GM18870 (cell line): ENCODE measurements at regions not wholly inside any gene's neighbourhood (a gene's known extent, or its start where the extent isn't known, plus 50 kb on each side); places are given as distances from the start of the nearest gene placed in this dataset.

ENCODE experiments used
- ATAC-seq: cut with Tn5 transposase; IDR thresholded peaks from one replicate; pipeline ENCODE4 v1.9.1; 2021; ENCODE audit warnings: moderate library complexity; ENCODE audit not compliant: unreplicated experiment

DNA sequence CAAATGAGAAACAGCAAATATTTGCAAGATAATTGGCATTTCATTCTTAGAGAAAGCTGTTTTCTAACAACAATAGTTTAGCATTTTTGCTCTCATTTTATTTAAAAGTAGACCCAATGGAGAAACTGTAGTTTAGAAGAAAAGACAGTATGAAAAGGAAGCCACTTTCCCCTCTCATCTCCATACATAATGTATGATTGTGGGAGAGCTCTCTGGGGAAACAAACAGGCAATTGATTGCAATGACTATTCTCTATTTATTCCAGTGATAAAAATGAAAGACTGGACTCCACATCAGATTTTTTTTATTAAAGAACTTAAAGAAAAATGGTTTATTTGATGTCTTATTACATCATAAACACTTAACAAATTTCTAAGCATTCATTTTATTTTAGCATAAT, 116.8 kb upstream of the SASH1 start:
- ATAC-seq: no peak

DNA sequence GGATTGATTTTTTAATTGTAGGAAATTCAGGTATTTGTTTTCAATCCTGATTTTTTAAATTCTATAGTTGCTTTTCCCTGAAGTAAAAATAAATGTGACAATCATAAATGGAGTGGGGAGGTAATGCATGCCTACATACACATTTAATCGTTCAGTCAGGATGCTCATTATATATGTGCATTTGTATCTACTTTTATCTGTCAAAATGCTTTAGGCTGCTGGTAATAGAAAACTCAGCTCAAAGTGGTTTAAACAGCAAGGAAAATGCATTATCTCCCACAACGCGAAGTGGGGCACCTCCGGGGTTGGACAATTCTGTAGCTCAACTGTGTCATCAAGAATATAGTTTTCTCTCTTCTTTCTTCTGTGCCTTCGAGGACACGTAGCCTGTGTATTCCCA, 116.4 kb upstream of the SASH1 start:
- no peak for ATAC-seq

DNA sequence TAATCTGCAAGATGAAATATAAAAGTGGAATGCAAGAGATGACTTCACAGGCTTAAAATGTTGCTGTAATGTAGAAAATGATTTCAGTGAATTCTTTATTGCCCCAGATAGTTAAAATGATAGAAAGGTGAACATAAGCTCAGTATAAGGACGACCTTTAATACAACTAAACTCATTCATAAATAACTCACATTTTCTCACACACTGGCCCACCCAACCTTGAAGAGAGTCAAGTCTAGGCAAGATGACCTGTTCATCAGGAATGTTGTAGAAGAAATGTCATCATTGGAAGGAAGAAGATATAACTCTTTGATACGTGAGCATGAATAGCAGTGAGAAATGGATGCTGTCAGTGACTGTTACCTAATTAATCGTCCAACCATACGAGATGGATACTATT, 111.1 kb upstream of the SASH1 start:
- no peak for ATAC-seq

DNA sequence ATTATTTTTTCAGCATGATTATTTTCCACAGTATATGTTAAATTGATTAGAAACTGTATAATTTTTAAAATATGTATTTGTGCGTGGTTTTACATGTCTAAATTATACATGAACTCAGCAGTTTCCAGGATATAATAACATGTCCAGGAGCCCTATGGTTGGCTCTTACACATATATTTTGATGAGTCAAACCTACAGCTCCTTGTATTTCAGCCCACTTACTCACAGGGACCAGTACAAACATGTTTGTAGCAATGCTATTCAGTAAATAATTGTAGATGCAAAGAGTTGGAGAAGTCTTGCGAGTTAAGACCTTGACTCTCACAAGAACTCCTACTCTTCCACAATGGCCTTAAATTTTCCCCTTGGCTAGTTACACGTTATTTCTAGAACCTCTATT, 107.2 kb upstream of the SASH1 start:
- ATAC-seq: no peak

DNA sequence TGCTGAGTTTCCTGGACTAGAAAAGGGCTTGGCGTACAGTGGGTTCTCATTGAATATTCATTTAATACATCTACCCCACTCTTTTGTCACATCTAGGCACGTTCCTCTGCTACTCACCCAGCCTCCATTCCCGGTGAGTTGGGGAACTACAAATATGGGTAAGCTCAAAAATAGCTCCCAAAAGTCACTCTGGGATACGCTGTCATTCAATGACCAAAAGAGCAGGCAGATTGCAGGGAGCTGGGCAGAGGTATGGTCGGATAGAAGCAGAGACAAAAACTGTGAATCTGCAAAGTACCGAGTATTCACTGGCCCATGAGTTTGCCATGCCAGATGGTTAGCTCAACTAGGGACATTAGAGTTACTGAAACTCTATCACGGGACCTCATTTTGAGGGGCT, 103.9 kb upstream of the SASH1 start:
- no peak for ATAC-seq

DNA sequence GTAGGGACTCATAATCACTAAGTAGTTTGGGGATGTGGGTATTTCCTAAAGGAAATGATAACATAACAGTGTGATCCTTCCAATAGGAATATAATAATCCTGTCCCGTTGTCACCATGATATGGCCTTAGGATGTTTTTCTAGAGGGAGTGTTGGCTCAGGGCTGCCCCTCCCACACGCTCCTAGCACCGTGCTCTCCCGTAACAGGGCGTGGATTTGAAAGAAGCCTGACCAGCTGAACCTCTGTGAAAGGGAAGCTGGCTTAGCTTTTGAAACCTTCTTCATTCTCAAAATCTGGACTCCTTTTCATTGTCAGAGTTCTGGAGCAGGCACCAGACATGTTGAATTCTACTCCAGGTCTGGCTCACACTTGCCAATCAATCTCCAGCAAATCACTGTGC, 103.4 kb upstream of the SASH1 start:
- no peak for ATAC-seq

DNA sequence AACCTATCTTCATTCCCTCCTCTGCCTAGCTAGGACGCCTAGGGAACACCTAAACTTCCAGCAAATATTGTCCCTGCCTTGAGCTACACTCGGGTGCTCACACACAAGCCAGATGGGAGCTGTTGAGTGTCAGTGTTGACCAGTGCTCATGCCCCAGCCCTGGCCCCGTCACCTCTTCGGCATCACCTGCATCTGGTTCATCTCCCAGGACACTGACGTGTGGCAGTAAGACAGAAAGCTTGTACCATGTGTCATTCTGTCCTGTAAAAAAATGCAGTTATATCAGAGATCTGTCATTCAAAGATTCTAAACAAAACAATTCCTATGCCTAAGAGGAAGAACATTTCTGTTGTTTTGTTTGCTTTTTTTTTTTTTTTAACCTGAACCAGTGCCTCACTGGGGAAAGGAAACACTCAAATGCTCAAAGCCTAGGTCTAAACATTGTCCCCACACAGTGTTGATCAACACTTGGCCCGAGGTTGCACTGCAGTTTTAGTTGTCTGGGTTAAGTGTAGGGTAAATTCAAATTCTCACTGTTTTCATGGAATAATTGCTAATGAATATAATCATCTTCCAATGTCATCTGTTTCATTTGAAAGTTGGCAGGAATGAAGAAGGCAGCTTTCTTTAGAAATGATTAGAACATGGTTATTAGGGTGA, 102.7 kb upstream of the SASH1 start:
- no peak for ATAC-seq

DNA sequence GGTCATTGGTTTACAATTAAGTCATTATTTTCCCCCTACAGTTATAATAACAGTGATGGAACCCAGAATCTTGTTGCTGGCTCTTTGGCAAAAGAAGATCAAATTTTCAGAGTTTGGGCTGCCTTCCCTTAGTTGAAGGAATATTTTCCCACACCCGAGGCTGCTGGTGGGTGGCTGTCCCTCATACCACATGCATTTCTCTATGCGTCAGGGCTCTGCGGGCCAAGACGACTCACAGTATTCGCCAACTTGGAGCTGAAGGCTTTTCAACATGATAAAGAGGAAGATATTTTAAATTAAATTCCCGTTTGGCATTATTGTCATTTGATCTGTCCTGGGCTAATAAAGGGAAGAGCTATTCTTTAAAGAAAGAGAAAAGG, 102.2 kb upstream of the SASH1 start:
- ATAC-seq: no peak

DNA sequence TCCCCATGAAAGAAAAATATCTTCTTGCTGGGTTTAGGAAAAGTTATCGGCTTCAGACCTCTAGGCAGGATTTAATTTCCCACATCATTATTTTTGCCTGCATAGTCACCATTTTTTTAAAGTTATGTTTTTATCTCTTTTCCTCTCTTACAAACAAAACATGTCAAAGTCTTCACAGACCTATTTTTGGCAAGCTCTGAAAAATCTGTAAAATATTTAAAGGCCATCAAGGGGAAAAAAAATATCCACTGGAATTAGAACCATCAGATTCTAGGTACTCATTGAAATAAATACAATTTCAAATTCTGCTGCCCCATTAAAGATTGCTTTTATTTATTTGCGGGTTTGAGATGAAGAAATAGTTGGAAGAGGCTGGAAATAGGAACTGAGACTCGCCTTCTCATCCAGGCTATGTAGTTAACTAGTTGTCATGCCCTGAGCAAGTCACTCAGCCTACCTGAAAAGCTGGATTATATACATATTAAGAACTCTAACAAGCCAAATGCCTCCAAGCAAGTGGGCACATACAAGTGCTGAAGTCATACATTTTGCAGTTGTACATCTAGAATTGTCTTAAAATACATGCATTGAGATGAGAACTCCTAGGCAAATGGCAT, 101.7 kb upstream of the SASH1 start:
- ATAC-seq: no peak

DNA sequence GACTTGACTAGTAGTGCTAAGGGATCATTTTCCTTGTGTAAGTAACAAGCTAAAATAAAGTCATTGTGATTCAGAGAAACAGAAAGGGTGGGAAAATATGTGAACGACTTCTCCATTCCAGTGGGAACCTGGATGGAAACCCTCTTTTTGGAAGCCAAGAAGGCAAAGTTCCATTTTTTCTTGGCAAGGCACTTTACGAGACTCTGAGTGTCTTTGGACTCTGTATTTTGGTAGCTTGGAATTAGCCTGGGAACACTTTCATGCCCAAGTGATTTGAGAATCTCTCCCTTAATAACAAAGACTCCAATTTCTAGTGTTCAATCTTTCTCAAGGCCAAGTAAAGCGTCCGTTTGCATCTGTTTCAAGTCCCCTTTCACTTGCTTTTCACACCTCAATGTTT, 100.5 kb upstream of the SASH1 start:
- ATAC-seq: no peak

DNA sequence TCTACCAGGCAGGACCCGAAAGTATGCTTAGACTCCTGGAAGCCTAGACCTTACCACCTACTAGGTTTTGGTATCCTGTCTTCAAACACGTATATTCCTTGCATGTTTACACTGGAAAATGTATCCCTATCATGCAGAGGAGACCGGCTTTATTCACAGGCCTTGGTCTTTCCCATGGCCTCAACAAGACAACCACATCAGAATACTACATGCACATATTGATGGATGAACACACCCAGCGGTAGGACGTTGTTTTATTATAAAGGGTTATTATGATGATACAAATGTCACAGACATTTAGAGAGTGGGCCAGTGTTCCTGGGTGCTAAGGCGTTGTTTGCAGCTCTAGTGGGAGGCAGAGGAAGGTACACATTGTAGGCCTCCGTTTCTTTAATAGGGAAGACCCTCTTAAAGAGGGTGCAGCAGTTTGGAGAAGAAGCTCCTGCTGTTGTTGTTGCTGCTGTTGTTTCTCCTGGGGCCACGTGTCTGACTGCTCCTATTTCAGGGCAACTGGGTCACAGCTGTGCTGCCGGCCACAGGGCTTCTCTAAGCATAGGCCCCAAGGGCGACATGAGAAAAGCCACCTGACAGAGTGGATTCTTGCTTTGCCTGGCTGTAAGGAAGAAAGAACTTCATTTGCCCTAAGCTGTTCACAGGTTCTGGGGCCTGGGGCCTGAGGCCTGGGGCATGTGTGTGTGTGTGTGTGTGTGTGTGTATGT, 98.3 kb upstream of the SASH1 start:
- ATAC-seq: no peak

DNA sequence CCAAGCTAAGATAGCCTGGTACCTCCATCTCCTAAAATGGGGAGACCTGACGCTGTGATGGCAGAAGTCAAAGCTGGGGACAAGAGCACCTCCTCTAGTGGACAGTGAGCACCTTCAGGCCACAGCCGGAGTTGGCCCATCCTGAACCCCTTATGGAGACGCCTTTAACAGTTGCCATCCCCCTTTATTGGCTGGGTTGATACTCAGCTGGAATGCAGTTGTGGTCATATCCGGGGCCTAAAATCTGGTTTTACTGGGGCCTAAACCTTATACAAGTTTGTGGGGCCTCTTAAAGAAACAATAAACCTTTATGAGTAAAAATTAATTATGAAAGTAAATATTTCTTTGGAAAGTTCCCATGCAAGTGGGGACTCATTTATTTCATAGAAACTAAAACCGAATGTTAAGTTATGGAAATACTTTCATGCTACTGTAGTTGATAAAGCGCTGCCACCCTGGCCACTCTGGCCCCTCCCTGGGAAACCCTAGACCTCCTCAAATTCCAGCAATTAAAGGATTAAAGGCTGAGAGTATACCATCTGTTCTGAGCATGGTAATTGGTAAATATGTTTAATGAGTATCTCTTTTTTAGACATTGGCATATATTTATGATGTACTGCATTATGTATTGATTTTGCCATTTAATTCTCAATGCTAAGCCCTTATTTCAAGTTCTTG, 95.1 kb upstream of the SASH1 start:
- no peak for ATAC-seq

DNA sequence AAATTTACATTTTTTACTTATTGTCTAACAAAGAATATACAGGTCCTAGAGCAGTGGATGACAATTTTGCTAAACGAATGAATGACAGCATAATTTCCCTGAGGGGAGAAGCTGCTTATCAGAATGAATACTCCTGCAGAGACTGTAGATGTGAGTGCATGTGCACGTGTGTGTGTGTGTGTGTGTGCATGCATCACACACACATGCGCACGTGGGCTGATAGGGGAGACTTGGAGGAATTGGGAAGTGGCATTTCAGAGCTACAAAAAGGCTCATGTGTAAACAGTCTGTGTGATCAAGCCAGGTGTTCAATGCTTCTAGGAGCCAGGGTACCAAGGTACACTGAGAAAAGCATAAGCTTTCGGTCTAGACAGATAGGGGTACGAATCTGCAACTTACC, 93.5 kb upstream of the SASH1 start:
- ATAC-seq: no peak

DNA sequence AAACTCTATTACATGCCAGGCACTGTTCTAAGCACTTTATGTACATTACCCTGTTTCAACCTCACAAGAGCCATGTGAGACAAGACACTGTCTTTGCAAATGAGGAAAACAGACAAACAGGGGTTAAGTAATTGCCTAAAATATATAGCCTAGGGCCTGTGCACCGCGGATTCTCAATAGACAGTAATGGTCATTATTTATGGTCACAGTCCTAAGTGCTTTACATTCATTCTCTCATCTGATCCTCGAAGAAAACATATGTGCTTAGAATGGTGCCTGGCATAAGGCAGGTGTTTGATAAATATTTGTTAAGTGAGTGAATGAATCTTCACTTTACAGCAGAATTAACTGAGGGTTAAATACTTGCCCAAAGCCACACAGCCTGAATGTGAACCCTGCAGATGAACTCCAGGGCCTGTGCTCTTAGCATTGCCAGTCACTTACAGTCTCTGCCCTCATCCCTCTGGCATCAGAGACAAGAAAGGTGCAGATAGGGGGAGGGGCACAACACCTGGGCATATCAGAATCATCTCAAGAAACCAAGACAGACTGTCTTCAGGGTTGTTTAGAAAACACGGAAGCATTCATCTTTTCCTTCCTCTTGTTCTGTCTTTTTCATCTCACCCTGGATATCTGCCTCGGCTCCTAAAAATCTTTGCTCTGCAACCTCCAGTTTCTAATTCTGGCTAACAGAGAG, 92.8 kb upstream of the SASH1 start:
- no peak for ATAC-seq

DNA sequence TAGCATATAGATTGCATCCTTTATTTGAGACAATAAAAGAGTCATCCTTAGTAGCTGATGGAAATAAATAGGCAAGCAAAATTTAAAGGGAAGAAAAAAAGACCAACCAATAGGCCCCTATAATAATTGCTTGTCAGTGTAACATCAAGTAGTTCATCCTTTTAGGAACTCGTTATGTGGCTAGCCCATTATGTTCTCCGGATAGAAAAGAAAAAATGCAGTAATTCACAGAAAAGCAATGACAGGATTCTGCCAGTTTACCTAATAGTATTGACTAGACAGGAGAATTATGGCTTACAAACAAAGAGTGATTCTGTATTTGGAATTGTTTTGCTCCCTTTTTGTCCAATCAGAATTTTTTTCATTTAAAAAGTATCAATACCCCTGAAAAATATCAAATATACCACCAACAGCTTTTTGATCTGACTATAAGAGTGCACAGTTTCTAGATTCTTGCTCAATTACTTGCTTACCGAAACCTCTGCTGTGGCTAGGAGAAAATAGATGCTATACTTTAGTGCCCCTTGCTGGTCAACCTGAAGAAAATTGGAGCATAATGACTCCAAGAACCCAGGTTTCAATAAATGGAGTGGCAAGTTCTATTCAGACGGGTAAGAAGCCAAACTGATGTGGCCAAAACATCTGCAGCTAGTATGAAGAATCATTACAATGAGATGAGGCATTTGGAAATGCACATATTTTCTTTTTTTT, 91.5 kb upstream of the SASH1 start:
- ATAC-seq: no peak

DNA sequence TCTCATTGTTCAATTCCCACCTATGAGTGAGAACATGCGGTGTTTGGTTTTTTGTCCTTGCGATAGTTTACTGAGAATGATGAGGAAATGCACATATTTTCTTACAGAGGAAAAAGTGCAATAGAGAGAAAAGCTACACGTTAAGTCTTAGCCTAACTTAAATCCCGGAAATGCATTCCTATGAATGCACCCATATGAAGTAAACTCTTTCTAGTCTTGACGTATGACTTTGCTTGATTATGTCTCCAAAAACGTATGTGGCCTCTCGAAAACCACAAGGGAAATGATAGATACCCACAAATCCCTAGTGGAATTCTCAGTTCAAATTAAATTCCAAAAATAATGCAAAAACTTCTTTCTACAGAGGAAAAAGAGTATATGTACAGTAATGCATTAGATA, 90.7 kb upstream of the SASH1 start:
- no peak for ATAC-seq

DNA sequence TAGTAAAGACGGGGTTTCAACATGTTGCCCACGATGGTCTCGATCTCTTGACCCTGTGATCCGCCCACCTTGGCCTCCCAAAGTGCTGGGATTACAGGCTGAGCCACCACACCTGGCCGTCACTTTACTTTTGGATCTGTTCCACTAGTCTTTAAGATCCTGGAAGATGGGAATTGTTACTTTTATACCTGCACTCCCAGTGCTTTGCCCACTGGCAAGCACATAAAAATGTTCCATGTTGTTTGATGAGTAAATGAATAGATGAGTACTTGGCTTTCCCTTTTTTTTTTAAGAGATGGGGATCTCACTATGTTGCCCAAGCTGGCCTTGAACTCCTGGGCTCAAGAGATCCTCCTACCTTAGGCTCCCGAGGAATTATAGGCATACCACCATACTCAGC, 84.8 kb upstream of the SASH1 start:
- ATAC-seq: no peak

DNA sequence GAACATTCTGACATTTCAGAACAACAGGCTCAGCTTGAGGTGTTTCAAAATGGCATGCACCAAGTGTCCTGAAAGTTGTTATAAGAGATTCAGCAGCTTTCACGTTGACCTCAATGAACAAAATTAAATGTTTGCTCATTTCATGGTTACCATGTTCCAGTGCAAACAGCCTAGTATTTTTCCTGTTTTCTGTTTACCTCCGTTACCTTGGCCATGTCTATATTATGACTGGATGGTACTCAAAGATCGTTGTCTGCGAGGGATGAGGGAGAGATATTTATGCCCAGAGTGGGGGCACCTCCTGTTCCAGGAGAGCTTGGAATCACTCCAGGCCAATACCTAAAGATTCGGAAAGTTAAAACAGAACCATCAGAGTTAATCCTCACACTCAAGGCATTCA, 83.8 kb upstream of the SASH1 start:
- ATAC-seq: no peak

DNA sequence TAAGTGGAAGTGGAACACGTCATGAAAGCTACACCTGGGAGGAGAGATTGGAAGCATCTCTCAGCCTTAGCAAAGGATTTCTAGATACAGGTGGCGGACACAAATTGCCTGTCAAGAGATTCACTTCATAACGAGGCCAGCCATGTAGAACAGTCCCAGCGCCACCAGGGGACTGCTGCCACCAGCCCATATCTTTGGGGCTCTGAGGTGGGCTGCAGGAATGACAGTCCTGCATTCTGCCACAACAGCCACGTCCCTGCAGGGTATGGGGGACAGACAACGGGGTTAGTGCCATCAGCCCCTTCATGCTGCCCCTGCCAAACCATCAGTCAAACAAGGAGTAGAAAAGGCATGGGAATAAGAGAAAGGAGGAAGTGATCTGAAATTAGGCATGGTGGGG, 81.2 kb upstream of the SASH1 start:
- ATAC-seq: no peak

DNA sequence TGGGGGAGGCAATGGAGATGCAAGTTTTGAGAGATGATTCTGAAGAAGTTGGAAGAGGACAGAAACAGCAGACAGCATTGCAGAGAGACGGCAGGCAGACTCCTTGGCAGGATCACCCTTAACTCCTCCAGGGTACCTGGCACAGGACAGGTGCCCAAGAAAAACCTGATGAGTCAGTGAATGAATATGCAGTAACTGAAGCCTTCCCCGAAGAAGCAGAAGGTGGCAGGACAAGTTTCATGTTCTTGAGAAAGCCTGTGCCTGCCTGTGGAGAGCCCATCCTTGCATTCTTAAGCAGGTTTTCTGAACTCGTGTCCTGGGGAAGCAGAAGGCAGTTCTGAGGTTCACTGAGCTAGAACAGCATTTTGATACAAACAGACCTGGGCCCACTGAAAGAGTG, 79.6 kb upstream of the SASH1 start:
- ATAC-seq: no peak

DNA sequence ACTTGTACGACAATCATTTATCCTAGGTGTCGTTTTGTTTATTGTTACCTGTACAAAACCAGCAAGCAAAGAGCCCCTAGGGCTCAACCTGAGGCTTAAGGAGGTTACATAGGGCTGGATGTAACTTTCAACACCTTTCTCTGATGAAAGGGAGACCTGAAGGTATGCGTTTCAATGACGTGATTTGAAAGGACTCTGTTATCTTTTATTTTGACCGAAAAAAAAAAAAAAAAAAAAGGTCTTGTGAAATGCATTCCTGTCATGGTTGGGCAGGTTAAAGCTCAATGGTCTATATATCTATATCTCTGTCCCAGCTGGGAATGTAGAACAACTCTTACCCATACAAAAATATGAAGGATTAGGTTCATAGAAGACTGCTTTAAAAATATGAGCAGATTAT, 78.7 kb upstream of the SASH1 start:
- ATAC-seq: no peak
